Right cardiac atrium (tissue), 5 donors: ENCODE measurements at regions not wholly inside any gene's neighbourhood (a gene's known extent, or its start where the extent isn't known, plus 50 kb on each side); places are given as distances from the start of the nearest gene placed in this dataset.
A peak's percentile ranks its signal among the peaks of the same experiment; 100 is the strongest.
"Not testable (repeated sequence)": the region's sequence is repeated elsewhere in the genome, so short reads cannot be mapped to it uniquely, and the experiment has no call there.

ENCODE experiments used
- ATAC-seq, 2 donors: fragments of 200-7000 bp; cut with Tn5 transposase; one replicate each; pipeline versions ENCODE4 v1.8.0 to v1.9.1; 2020; ENCODE audit warnings: moderate library complexity in 2 of 2, mild to moderate bottlenecking in 1 of 2
- DNase-seq, 3 donors: peaks; one replicate each; pipeline ENCODE4 v3.0.0-alpha.2; 2020
- H3K27ac ChIP-seq: one replicate; pipeline ENCODE4 v1.5.1; 2013; ENCODE audit warnings: mild to moderate bottlenecking, low read length, control low read depth, moderate library complexity
- H3K27me3 ChIP-seq: one replicate; pipeline ENCODE4 v1.6.1; 2013; ENCODE audit not compliant: control insufficient read depth, insufficient read depth
- H3K4me1 ChIP-seq: one replicate; pipeline ENCODE4 v1.6.1; 2013; ENCODE audit warnings: low read length; ENCODE audit not compliant: control insufficient read depth, insufficient read depth
- H3K4me3 ChIP-seq: one replicate; pipeline ENCODE4 v1.5.1; 2013; ENCODE audit warnings: low read length, control low read depth
- H3K9me3 ChIP-seq: one replicate; pipeline ENCODE4 v1.6.1; 2013; ENCODE audit warnings: low read length; ENCODE audit not compliant: control insufficient read depth
- WGBS: extraction: QIAGEN DNeasy Blood & Tissue Kit; methylation state at CpG from one replicate; pipeline ENCODE4 v1.1.7; 2013; 5-methylcytosine and 5-hydroxymethylcytosine counted together
- intact Hi-C, 4 donors: fragments of 100-400 bp; cut with DNase I; formaldehyde crosslinking; loops; one replicate each; pipeline versions ENCODE4 v1.11.0 to v1.14.0; 2022 to 2023
- donor health status: healthy with polysubstance abuse.
- donor health status: DM: no; HTN: yes; CAD: no.
- donor health status: DM: no; HTN: no; CAD: no.
- donor health status: DM: no; HTN: yes; CAD: no; lungs with severe emphysema.
- donor health status: DM: yes; HTN: yes; CAD: no.

GRCh38 chr2:234164493-234165413, 114.3 kb downstream of the SPP2 start:
- 79% methylated on average over 19 of the region's 19 CpGs for WGBS
- ATAC-seq, result no peak
- no peak overlapping the region for H3K27ac ChIP-seq
- peak in 1 of 3 donors; percentile 42 for DNase-seq
- H3K27me3 ChIP-seq, result no peaks in the 10 kb centered on the region
- no peak overlapping the region for H3K4me3 ChIP-seq
- H3K9me3 ChIP-seq, result no peaks in the 10 kb centered on the region
- intact Hi-C loops, result no loop called here
- no peaks in the 10 kb centered on the region for H3K4me1 ChIP-seq

- Histone ChIP-seq H3K27me3 (no peaks in the 10 kb centered on the region), H3K9me3 (no peaks in the 10 kb centered on the region), H3K4me1 (no peaks in the 10 kb centered on the region), H3K4me3 (no peak overlapping the region), H3K27ac (no peak overlapping the region)
- no peak for ATAC-seq
- WGBS, result 90% methylated on average over 7 of the region's 7 CpGs
- DNase-seq, result no peak
- intact Hi-C loops, result no loop called here
These were observed 113.1 kb downstream of the SPP2 start for GRCh38 chr2:234163510-234164045.

DNA sequence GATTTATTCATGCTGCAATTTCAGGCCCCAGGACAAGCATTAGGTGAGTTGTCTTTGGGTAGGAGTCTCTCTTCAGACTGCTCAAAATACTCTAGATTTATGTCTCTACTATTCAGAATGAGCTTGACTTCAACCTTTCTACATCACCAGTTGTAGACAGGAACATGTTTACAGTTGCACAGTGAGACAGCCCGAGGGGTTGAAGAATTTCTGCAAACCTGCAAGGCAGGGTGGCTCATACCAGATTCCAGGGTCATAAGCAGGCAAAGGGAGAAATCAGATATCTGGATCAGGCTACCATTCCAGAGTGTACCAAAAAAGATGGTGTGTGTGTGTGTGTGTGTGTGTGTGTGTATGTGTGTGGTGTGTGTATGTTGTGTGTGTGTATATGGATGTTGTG, 112.4 kb downstream of the SPP2 start:
- WGBS, result 64% methylated on average over 1 of the region's 1 CpG
- Histone ChIP-seq H3K4me3 (no peak overlapping the region), H3K27ac (no peak overlapping the region), H3K9me3 (no peaks in the 10 kb centered on the region), H3K4me1 (no peaks in the 10 kb centered on the region), H3K27me3 (no peaks in the 10 kb centered on the region)
- intact Hi-C loops, result no loop called here
- ATAC-seq (no peak), DNase-seq (no peak)

DNA sequence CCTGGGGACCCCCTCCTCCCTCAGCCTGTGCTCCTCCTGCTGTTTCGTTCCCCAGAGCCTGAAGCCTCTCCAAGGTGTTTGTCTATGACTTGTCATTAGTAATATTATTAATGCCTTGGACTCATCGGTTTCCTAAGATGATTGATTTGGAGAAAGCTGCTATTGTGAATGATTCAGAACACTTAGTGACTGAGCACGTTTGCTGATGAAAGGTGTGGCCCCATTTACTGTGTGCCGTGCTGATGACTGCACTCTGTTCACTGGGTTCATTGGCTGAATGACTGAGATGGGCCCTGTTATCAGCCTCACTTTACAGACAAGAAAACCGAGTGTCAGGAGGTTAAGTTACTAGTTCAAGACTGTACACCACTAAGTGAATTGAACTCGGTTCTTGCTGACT, 111.4 kb downstream of the SPP2 start:
- 69% methylated on average over 6 of the region's 6 CpGs for WGBS

GRCh38 chr2:234158812-234159211, 108.3 kb downstream of the SPP2 start:
- ATAC-seq (no peak), DNase-seq (no peak)
- Histone ChIP-seq H3K27me3 (no peaks in the 10 kb centered on the region), H3K9me3 (no peaks in the 10 kb centered on the region), H3K4me3 (no peak overlapping the region), H3K27ac (no peak overlapping the region), H3K4me1 (no peaks in the 10 kb centered on the region)
- intact Hi-C loops, result no loop called here
- WGBS, result 89% methylated on average over 4 of the region's 4 CpGs

More for the DNA sequence above, 111.4 kb downstream of the SPP2 start:
- H3K9me3 ChIP-seq, result no peaks in the 10 kb centered on the region
- ATAC-seq, result no peak
- intact Hi-C loops, result no loop called here
- H3K4me1 ChIP-seq, result no peaks in the 10 kb centered on the region
- H3K27ac ChIP-seq, result no peak overlapping the region
- DNase-seq, result no peak
- H3K4me3 ChIP-seq, result no peak overlapping the region
- H3K27me3 ChIP-seq, result no peaks in the 10 kb centered on the region

GRCh38 chr2:234157817-234158588, 107.5 kb downstream of the SPP2 start:
- Histone ChIP-seq H3K9me3 (no peaks in the 10 kb centered on the region), H3K4me3 (no peak overlapping the region), H3K27ac (no peak overlapping the region), H3K27me3 (no peaks in the 10 kb centered on the region), H3K4me1 (no peaks in the 10 kb centered on the region)
- intact Hi-C loops, result no loop called here
- ATAC-seq (no peak), DNase-seq (no peak)
- WGBS, result 60% methylated on average over 3 of the region's 3 CpGs

DNA sequence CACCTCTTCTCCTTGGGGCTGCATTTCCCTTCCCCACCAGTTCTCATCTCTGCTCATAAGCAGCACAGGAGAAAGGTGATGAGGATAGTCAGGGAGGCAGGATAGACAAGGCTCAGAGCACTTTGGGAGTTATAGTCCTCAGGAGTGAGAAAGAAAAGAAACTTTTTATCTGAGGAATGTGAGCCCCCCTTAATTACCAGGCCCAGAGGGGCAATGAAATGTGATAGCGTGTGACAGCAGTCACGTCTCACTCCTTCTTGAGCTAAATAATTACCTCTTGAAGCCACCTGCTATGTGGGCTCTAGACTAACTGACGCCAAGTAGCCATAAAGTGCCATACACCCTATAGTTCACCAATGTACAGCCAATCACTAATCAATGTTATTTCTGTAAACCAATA, 105.8 kb downstream of the SPP2 start:
- WGBS, result 49% methylated on average over 3 of the region's 3 CpGs
- Histone ChIP-seq H3K27ac (no peak overlapping the region), H3K9me3 (no peaks in the 10 kb centered on the region), H3K4me1 (no peaks in the 10 kb centered on the region), H3K27me3 (no peaks in the 10 kb centered on the region), H3K4me3 (no peak overlapping the region)
- no peak for DNase-seq
- ATAC-seq, result no peak
- intact Hi-C loops, result no loop called here

- H3K27ac ChIP-seq, H3K27me3 ChIP-seq, DNase-seq, H3K4me1 ChIP-seq, H3K9me3 ChIP-seq, ATAC-seq, H3K4me3 ChIP-seq, intact Hi-C loops: not testable (repeated sequence)
- WGBS, result 89% methylated on average over 2 of the region's 2 CpGs
These were observed 102.3 kb downstream of the SPP2 start for GRCh38 chr2:234152835-234153234.

- intact Hi-C loops, result no loop called here
- no peaks in the 10 kb centered on the region for H3K27me3 ChIP-seq
- H3K4me1 ChIP-seq, result no peaks in the 10 kb centered on the region
- no peak overlapping the region for H3K27ac ChIP-seq
- no peak overlapping the region for H3K4me3 ChIP-seq
- ATAC-seq, result no peak
- 78% methylated on average over 3 of the region's 3 CpGs for WGBS
- H3K9me3 ChIP-seq, result no peaks in the 10 kb centered on the region
- DNase-seq, result no peak
These were observed 96.9 kb downstream of the SPP2 start for GRCh38 chr2:234147335-234147861.

DNA sequence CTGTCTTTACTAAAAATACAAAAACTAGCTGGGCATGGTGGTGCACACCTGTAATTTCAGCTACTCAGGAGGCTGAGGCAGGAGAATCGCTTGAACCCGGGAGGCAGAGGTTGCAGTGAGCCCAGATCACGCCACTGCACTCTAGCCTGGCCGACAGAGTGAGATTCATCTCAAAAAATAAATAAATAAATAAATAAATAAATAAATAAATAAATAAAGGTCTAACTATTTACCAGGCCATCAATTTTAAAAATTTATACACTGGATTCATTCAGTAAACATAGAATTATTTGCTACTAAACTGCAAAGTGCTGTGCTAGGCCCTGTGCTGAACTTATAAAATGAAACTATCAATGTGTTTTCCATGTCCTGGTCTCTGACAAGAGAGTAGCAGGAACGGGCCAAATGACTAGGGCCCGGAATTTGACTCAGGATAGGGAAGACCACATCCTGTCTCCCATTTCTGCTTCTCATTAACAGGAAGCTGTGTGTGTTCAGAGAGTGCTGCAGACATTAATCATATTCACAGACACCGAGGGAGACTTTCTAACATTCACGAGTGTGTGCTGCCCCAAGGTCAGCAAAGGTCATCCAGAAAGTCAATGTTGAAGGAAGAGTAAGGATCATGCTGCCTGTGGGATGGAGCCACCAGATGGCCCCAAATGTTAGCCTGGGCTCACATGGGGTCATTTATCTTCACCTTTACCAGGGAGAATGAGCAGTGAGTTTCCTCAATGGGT, 95.8 kb downstream of the SPP2 start:
- intact Hi-C loops, result no loop called here
- no peak overlapping the region for H3K27ac ChIP-seq

More for the DNA sequence above, 95.8 kb downstream of the SPP2 start:
- ATAC-seq (no peak), DNase-seq (no peak)
- no peak overlapping the region for H3K4me3 ChIP-seq
- WGBS, result 61% methylated on average over 8 of the region's 8 CpGs
- no peaks in the 10 kb centered on the region for H3K4me1 ChIP-seq
- no peaks in the 10 kb centered on the region for H3K9me3 ChIP-seq
- H3K27me3 ChIP-seq, result no peaks in the 10 kb centered on the region
